ENCODE measurements at regions not wholly inside any gene's neighbourhood (a gene's known extent, or its start where the extent isn't known, plus 50 kb on each side); places are given as distances from the start of the nearest gene placed in this dataset.

- Histone ChIP-seq H3K4me1 (ENCODE audit: control insufficient read depth, extremely low read depth, insufficient read depth, low read length) (no peaks in the 10 kb centered on the region), H3K9ac (ENCODE audit: control insufficient read depth, extremely low read depth, insufficient read depth, low read length) (no peak overlapping the region), H4K20me1 (ENCODE audit: control insufficient read depth, extremely low read depth, insufficient read depth, low read length) (no peaks in the 10 kb centered on the region), H3K4me2 (ENCODE audit: control insufficient read depth, extremely low read depth, insufficient read depth, low read depth, low read length) (no peak overlapping the region), H2AFZ (ENCODE audit: control insufficient read depth, low read length) (no peak overlapping the region), H3K4me3 (ENCODE audit: control insufficient read depth in 2 of 3, extremely low read depth in 1 of 3, insufficient read depth in 2 of 3, low read depth in 1 of 3, low read length in 3 of 3) (no peak overlapping the region), H3K9me1 (ENCODE audit: control insufficient read depth, extremely low read depth, insufficient read depth, low read length) (no peaks in the 10 kb centered on the region), H3K27me3 (ENCODE audit: control insufficient read depth, extremely low read depth, insufficient read depth, low read length) (no peaks in the 10 kb centered on the region), H3K36me3 (ENCODE audit: control insufficient read depth in 2 of 2, extremely low read depth in 1 of 2, insufficient read depth in 2 of 2, low read length in 2 of 2) (no peaks in the 10 kb centered on the region), H3K9me3 (ENCODE audit: control insufficient read depth, low read depth, low read length) (no peaks in the 10 kb centered on the region), H3K79me2 (ENCODE audit: control insufficient read depth, insufficient read depth, low read length) (no peaks in the 10 kb centered on the region), H3K27ac (ENCODE audit: control insufficient read depth, insufficient read depth, low read length) (no peak overlapping the region)
- no peak for TF ChIP-seq CTCF (optimal IDR thresholded peaks at IDR 0.05 in 1 of 3, IDR thresholded peaks at IDR 0.05 in 1 of 3, conservative IDR thresholded peaks at IDR 0.05 in 1 of 3; ENCODE audit: extremely low read depth in 1 of 3, insufficient read depth in 2 of 3, low read length in 3 of 3)
- TF ChIP-seq EZH2 (IDR thresholded peaks at IDR 0.05; ENCODE audit: low read length): no peak
- dilution Hi-C loops (cut with MboI; ENCODE audit: extremely low pct_ligation_motif_present, low sequenced_read_pairs): no loop called here
- FAIRE-seq (no peak), DNase-seq (ENCODE audit: low read depth, low spot score) (no peak)
Measured at GRCh38 chrX:6683353-6683752, 148.4 kb upstream of the VCX3A start.

DNA sequence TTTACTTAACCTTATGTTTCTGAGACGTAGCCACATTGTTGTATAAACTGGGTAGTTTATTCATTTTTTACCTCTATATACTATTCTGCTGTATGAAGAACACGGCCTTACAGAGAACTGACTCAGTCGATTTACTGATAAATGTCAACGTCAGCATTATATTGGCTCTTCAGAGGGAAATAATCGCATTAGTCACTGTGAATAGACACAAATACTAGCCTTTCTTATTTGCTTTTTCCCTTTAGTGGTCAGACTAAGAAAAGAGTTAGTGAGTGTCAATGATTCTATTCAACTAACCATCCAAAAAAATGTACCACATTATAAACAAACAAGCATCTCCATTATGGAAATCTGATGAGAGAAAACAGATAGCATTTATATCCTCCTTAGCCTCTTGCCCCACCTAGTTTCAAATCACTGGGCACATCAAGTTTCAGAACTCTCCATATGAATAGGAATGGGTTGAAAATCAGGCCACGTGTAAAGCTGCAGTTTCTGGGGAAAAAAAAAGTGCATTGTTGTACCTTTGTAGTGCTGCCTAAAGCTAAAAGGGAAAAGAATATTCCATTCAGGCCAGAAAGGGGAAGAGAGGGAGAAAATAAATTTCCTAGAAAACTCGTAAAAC, 146.7 kb upstream of the VCX3A start:
- Histone ChIP-seq H4K20me1 (ENCODE audit: control insufficient read depth, extremely low read depth, insufficient read depth, low read length) (no peaks in the 10 kb centered on the region), H3K4me2 (ENCODE audit: control insufficient read depth, extremely low read depth, insufficient read depth, low read depth, low read length) (no peak overlapping the region), H3K9me3 (ENCODE audit: control insufficient read depth, low read depth, low read length) (no peaks in the 10 kb centered on the region), H2AFZ (ENCODE audit: control insufficient read depth, low read length) (no peak overlapping the region), H3K79me2 (ENCODE audit: control insufficient read depth, insufficient read depth, low read length) (no peaks in the 10 kb centered on the region), H3K4me1 (ENCODE audit: control insufficient read depth, extremely low read depth, insufficient read depth, low read length) (no peaks in the 10 kb centered on the region), H3K9me1 (ENCODE audit: control insufficient read depth, extremely low read depth, insufficient read depth, low read length) (no peaks in the 10 kb centered on the region), H3K4me3 (ENCODE audit: control insufficient read depth in 2 of 3, extremely low read depth in 1 of 3, insufficient read depth in 2 of 3, low read depth in 1 of 3, low read length in 3 of 3) (no peak overlapping the region), H3K36me3 (ENCODE audit: control insufficient read depth in 2 of 2, extremely low read depth in 1 of 2, insufficient read depth in 2 of 2, low read length in 2 of 2) (no peaks in the 10 kb centered on the region), H3K27ac (ENCODE audit: control insufficient read depth, insufficient read depth, low read length) (no peak overlapping the region), H3K9ac (ENCODE audit: control insufficient read depth, extremely low read depth, insufficient read depth, low read length) (no peak overlapping the region), H3K27me3 (ENCODE audit: control insufficient read depth, extremely low read depth, insufficient read depth, low read length) (no peaks in the 10 kb centered on the region)
- TF ChIP-seq EZH2 (IDR thresholded peaks at IDR 0.05; ENCODE audit: low read length): no peak
- TF ChIP-seq CTCF (optimal IDR thresholded peaks at IDR 0.05 in 1 of 3, IDR thresholded peaks at IDR 0.05 in 1 of 3, conservative IDR thresholded peaks at IDR 0.05 in 1 of 3; ENCODE audit: extremely low read depth in 1 of 3, insufficient read depth in 2 of 3, low read length in 3 of 3): no peak
- DNase-seq (ENCODE audit: low read depth, low spot score) (no peak), FAIRE-seq (no peak)
- dilution Hi-C loops (cut with MboI; ENCODE audit: extremely low pct_ligation_motif_present, low sequenced_read_pairs): no loop called here

All from keratinocyte (primary cell).